GM23338 (cell line): ENCODE measurements at regions not wholly inside any gene's neighbourhood (a gene's known extent, or its start where the extent isn't known, plus 50 kb on each side); places are given as distances from the start of the nearest gene placed in this dataset.
"Not testable (repeated sequence)": the region's sequence is repeated elsewhere in the genome, so short reads cannot be mapped to it uniquely, and the experiment has no call there.

Experiments
- EZH2 ChIP-seq: fragments of 200-600 bp; sonication (generic); IDR thresholded peaks from one replicate; pipeline ENCODE4 v1.8.0; 2017; ENCODE audit warnings: antibody characterized with exemption, mild to moderate bottlenecking, low read depth; ENCODE audit not compliant: unreplicated experiment
- EZH2phosphoT487 ChIP-seq: fragments of 200-600 bp; sonication (generic); IDR thresholded peaks from one replicate; pipeline ENCODE4 v1.8.1; 2018; ENCODE audit warnings: antibody characterized with exemption; ENCODE audit not compliant: unreplicated experiment
- POLR2AphosphoS5 ChIP-seq: IDR thresholded peaks from 2 replicates; pipeline ENCODE4 v1.6.1; 2016; ENCODE audit warnings: antibody characterized with exemption, low read depth
- TF ChIP-seq, protein P1 (sequence below): IDR thresholded peaks from one replicate; pipeline ENCODE4 v1.6.1; 2018; ENCODE audit warnings: antibody characterized with exemption; ENCODE audit not compliant: unreplicated experiment
- TF ChIP-seq, protein P2 (sequence below), 2 experiments: fragments of 200-600 bp in 1 of 2; sonication (generic) in 1 of 2; conservative IDR thresholded peaks; 2 replicates each; pipeline versions ENCODE4 v1.5.1 to v1.6.1; 2016 to 2017; ENCODE audit warnings: antibody characterized with exemption in 2 of 2, low read depth in 2 of 2, mild to moderate bottlenecking in 2 of 2, moderate library complexity in 1 of 2

DNA sequence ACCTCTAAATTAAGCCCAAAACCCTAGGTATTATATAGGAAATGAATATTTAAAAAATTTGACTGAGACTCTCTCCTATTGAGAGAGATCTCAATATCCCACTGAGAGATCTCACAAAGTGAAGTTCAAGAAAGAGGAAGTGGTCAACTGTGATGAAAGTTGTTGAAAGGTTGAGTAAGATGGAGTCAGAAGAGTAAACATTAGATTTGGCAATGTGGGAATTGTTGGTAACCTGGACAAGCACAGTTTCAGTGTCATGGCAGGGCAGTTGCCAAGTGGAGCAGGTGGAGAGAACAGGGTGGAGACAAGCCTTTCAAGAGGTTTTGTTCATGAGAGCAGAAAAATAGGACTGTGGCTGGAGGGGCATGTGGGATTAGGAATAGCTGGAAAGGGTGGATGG, 747.9 kb downstream of the EPHA7 start:
- TF ChIP-seq, protein P1, sequence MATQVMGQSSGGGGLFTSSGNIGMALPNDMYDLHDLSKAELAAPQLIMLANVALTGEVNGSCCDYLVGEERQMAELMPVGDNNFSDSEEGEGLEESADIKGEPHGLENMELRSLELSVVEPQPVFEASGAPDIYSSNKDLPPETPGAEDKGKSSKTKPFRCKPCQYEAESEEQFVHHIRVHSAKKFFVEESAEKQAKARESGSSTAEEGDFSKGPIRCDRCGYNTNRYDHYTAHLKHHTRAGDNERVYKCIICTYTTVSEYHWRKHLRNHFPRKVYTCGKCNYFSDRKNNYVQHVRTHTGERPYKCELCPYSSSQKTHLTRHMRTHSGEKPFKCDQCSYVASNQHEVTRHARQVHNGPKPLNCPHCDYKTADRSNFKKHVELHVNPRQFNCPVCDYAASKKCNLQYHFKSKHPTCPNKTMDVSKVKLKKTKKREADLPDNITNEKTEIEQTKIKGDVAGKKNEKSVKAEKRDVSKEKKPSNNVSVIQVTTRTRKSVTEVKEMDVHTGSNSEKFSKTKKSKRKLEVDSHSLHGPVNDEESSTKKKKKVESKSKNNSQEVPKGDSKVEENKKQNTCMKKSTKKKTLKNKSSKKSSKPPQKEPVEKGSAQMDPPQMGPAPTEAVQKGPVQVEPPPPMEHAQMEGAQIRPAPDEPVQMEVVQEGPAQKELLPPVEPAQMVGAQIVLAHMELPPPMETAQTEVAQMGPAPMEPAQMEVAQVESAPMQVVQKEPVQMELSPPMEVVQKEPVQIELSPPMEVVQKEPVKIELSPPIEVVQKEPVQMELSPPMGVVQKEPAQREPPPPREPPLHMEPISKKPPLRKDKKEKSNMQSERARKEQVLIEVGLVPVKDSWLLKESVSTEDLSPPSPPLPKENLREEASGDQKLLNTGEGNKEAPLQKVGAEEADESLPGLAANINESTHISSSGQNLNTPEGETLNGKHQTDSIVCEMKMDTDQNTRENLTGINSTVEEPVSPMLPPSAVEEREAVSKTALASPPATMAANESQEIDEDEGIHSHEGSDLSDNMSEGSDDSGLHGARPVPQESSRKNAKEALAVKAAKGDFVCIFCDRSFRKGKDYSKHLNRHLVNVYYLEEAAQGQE: not testable (repeated sequence)
- TF ChIP-seq, protein P2, sequence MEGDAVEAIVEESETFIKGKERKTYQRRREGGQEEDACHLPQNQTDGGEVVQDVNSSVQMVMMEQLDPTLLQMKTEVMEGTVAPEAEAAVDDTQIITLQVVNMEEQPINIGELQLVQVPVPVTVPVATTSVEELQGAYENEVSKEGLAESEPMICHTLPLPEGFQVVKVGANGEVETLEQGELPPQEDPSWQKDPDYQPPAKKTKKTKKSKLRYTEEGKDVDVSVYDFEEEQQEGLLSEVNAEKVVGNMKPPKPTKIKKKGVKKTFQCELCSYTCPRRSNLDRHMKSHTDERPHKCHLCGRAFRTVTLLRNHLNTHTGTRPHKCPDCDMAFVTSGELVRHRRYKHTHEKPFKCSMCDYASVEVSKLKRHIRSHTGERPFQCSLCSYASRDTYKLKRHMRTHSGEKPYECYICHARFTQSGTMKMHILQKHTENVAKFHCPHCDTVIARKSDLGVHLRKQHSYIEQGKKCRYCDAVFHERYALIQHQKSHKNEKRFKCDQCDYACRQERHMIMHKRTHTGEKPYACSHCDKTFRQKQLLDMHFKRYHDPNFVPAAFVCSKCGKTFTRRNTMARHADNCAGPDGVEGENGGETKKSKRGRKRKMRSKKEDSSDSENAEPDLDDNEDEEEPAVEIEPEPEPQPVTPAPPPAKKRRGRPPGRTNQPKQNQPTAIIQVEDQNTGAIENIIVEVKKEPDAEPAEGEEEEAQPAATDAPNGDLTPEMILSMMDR (conservative IDR thresholded peaks at IDR 0.05; ENCODE audit: low read depth in 2 of 2): not testable (repeated sequence)
- TF ChIP-seq EZH2phosphoT487, POLR2AphosphoS5, EZH2: not testable (repeated sequence)
